H9 (cell line): ENCODE measurements at regions not wholly inside any gene's neighbourhood (a gene's known extent, or its start where the extent isn't known, plus 50 kb on each side); places are given as distances from the start of the nearest gene placed in this dataset.

Experiments used
- DNase-seq: peaks from one replicate; pipeline ENCODE4 v3.0.0-alpha.2; 2017
- H2AFZ ChIP-seq: one replicate; pipeline ENCODE4 v1.6.1; 2013; ENCODE audit warnings: mild to moderate bottlenecking, low read length, control low read depth, moderate library complexity
- H2AK5ac ChIP-seq: 2 replicates; pipeline ENCODE4 v1.6.1; 2013; ENCODE audit warnings: low read length, control low read depth, mixed read lengths; ENCODE audit not compliant: insufficient read length
- H2BK120ac ChIP-seq: one replicate; pipeline ENCODE4 v1.6.1; 2013; ENCODE audit warnings: low read depth, mild to moderate bottlenecking, low read length, control low read depth, inconsistent platforms; ENCODE audit not compliant: poor library complexity, severe bottlenecking
- H2BK12ac ChIP-seq: 2 replicates; pipeline ENCODE4 v1.6.1; 2013; ENCODE audit warnings: low read length, control low read depth, mixed read lengths, low read depth; ENCODE audit not compliant: insufficient read length
- H2BK15ac ChIP-seq: 2 replicates; pipeline ENCODE4 v1.6.1; 2013; ENCODE audit warnings: low read depth, low read length, control low read depth
- H2BK20ac ChIP-seq: one replicate; pipeline ENCODE4 v1.6.1; 2013; ENCODE audit warnings: low read depth, mild to moderate bottlenecking, low read length, control low read depth, inconsistent platforms; ENCODE audit not compliant: poor library complexity, severe bottlenecking
- H2BK5ac ChIP-seq: 2 replicates; pipeline ENCODE4 v1.6.1; 2013; ENCODE audit warnings: low read length, control low read depth, mixed read lengths; ENCODE audit not compliant: insufficient read length
- H3K14ac ChIP-seq: 2 replicates; pipeline ENCODE4 v1.6.1; 2013; ENCODE audit warnings: low read length, control low read depth; ENCODE audit not compliant: insufficient read depth
- H3K18ac ChIP-seq: 2 replicates; pipeline ENCODE4 v1.6.1; 2013; ENCODE audit warnings: low read depth, mild to moderate bottlenecking, mixed read lengths, low read length, control low read depth; ENCODE audit not compliant: insufficient read length
- H3K23ac ChIP-seq: 2 replicates; pipeline ENCODE4 v1.6.1; 2013; ENCODE audit warnings: low read length, control low read depth, mixed read lengths, low read depth; ENCODE audit not compliant: insufficient read length
- H3K23me2 ChIP-seq: 2 replicates; pipeline ENCODE4 v1.6.1; 2013; ENCODE audit warnings: low read depth, mild to moderate bottlenecking, mixed read lengths, low read length, control low read depth; ENCODE audit not compliant: insufficient read length, poor library complexity, severe bottlenecking
- H3K27ac ChIP-seq: 2 replicates; pipeline ENCODE4 v1.5.1; 2013; ENCODE audit warnings: low read length, control low read depth, mixed read lengths, low read depth; ENCODE audit not compliant: insufficient read length
- H3K27me3 ChIP-seq: 2 replicates; pipeline ENCODE4 v1.6.1; 2013; ENCODE audit warnings: low read length, control low read depth, inconsistent platforms; ENCODE audit not compliant: insufficient read depth
- H3K4ac ChIP-seq: 2 replicates; pipeline ENCODE4 v1.6.1; 2013; ENCODE audit warnings: low read depth, mild to moderate bottlenecking, control low read depth, inconsistent platforms, low read length, moderate library complexity
- H3K4me1 ChIP-seq: 2 replicates; pipeline ENCODE4 v1.6.1; 2013; ENCODE audit warnings: low read length, control low read depth, inconsistent platforms; ENCODE audit not compliant: insufficient read depth
- H3K4me2 ChIP-seq: 2 replicates; pipeline ENCODE4 v1.6.1; 2013; ENCODE audit warnings: low read length, control low read depth, mixed read lengths; ENCODE audit not compliant: insufficient read length, insufficient read depth
- H3K56ac ChIP-seq: 2 replicates; pipeline ENCODE4 v1.6.1; 2013; ENCODE audit warnings: low read depth, mild to moderate bottlenecking, mixed read lengths, low read length, control low read depth; ENCODE audit not compliant: insufficient read length
- H3K79me1 ChIP-seq: 2 replicates; pipeline ENCODE4 v1.6.1; 2013; ENCODE audit warnings: low read depth, mild to moderate bottlenecking, moderate library complexity, low read length, control low read depth, inconsistent platforms; ENCODE audit not compliant: insufficient read depth, poor library complexity, severe bottlenecking
- H3K79me2 ChIP-seq: 2 replicates; pipeline ENCODE4 v1.6.1; 2013; ENCODE audit warnings: low read length, control low read depth, inconsistent platforms; ENCODE audit not compliant: insufficient read depth
- H3K9ac ChIP-seq: 2 replicates; pipeline ENCODE4 v1.6.1; 2013; ENCODE audit warnings: low read length, control low read depth, mixed read lengths; ENCODE audit not compliant: insufficient read length; ENCODE audit errors: extremely low read depth
- H3K9me3 ChIP-seq: one replicate; pipeline ENCODE4 v1.6.1; 2013; ENCODE audit warnings: low read depth, low read length, inconsistent platforms; ENCODE audit not compliant: control insufficient read depth
- H3T11ph ChIP-seq: one replicate; pipeline ENCODE4 v1.6.1; 2013; ENCODE audit warnings: mild to moderate bottlenecking, low read length, control low read depth, inconsistent platforms
- H4K20me1 ChIP-seq: one replicate; pipeline ENCODE4 v1.6.1; 2013; ENCODE audit not compliant: control insufficient read depth, insufficient read length, insufficient read depth
- H4K5ac ChIP-seq: 2 replicates; pipeline ENCODE4 v1.6.1; 2013; ENCODE audit warnings: low read depth, mild to moderate bottlenecking, mixed read lengths, low read length, control low read depth; ENCODE audit not compliant: insufficient read length
- H4K8ac ChIP-seq: replicated peaks from 2 replicates; pipeline ENCODE4 v1.6.1; 2013; ENCODE audit warnings: low read length, control low read depth, mixed read lengths, low read depth; ENCODE audit not compliant: insufficient read length
- H4K91ac ChIP-seq: 2 replicates; pipeline ENCODE4 v1.6.1; 2013; ENCODE audit warnings: low read depth, mild to moderate bottlenecking, moderate library complexity, mixed read lengths, low read length, control low read depth; ENCODE audit not compliant: insufficient read length
- H3K27ac Mint-ChIP-seq, 3 experiments: 2 replicates in 2 of 3; 3 replicates in 1 of 3; pipeline ENCODE4 v1.8.0; 2020 to 2021; ENCODE audit warnings: mixed read lengths in 3 of 3, mild to moderate bottlenecking in 1 of 3, moderate library complexity in 1 of 3
- H3K27me3 Mint-ChIP-seq: 2 replicates; pipeline ENCODE4 v1.8.0; 2021; ENCODE audit warnings: low read depth, mild to moderate bottlenecking, moderate library complexity, mixed read lengths
- H3K36me3 Mint-ChIP-seq, 3 experiments: 2 replicates in 2 of 3; 3 replicates in 1 of 3; pipeline ENCODE4 v1.8.0; 2020 to 2021; ENCODE audit warnings: low read depth in 3 of 3, mixed read lengths in 3 of 3; ENCODE audit not compliant: insufficient read depth in 1 of 3
- H3K4me1 Mint-ChIP-seq, 2 experiments: 2 replicates each; pipeline ENCODE4 v1.8.0; 2020; ENCODE audit warnings: mixed read lengths in 2 of 2
- H3K4me3 Mint-ChIP-seq, 2 experiments: 2 replicates in 1 of 2; 3 replicates in 1 of 2; pipeline ENCODE4 v1.8.0; 2020 to 2021; ENCODE audit warnings: mild to moderate bottlenecking in 2 of 2, mixed read lengths in 2 of 2, moderate library complexity in 1 of 2
- H3K9me3 Mint-ChIP-seq, 2 experiments: 2 replicates in 1 of 2; 3 replicates in 1 of 2; pipeline ENCODE4 v1.8.0; 2020; ENCODE audit warnings: mild to moderate bottlenecking in 2 of 2, mixed read lengths in 2 of 2, moderate library complexity in 1 of 2
- CTCF ChIP-seq: fragments of 200-600 bp; sonication (generic); conservative IDR thresholded peaks from 3 replicates; pipeline ENCODE4 v1.8.0; 2021; ENCODE audit warnings: antibody characterized with exemption, mild to moderate bottlenecking
- WGBS: extraction: QIAGEN DNeasy Blood & Tissue Kit; methylation state at CpG from one replicate; pipeline ENCODE4 v1.1.7; 2013; ENCODE audit warnings: missing lambda C conversion rate, low lambda C conversion rate, mixed read lengths; ENCODE audit not compliant: insufficient read length; ENCODE audit errors: extremely low coverage; 5-methylcytosine and 5-hydroxymethylcytosine counted together

GRCh38 chr2:9693196-9693491 is 62.3 kb upstream of the YWHAQ start:
- H3K9me3 Mint-ChIP-seq = no peaks in the 10 kb centered on the region
- no peaks in the 10 kb centered on the region for H4K20me1 ChIP-seq
- H3K9ac ChIP-seq = no peak overlapping the region
- H3K9me3 ChIP-seq = no peaks in the 10 kb centered on the region
- H3K4ac ChIP-seq = no peak overlapping the region
- H2BK5ac ChIP-seq = no peak overlapping the region
- no peaks in the 10 kb centered on the region for H3K27me3 ChIP-seq
- no peak overlapping the region for H4K5ac ChIP-seq
- H3K14ac ChIP-seq = no peak overlapping the region
- H2AFZ ChIP-seq = no peak overlapping the region
- H3K4me1 ChIP-seq = peaks cover 10% of the 10 kb centered on the region; the same call in 1 of the 2 replicates
- H4K91ac ChIP-seq = no peak overlapping the region
- H3K79me2 ChIP-seq = no peaks in the 10 kb centered on the region
- H3K27ac ChIP-seq = no peak overlapping the region
- H3T11ph ChIP-seq = no peak overlapping the region
- H2BK120ac ChIP-seq = no peak overlapping the region
- H2BK12ac ChIP-seq = no peak overlapping the region
- DNase-seq = no peak
- H3K4me1 Mint-ChIP-seq = peaks cover 22 to 27% of the 10 kb centered on the region in 2 experiments
- WGBS = no CpG with 5 or more reads among the region's 8 CpGs
- H3K18ac ChIP-seq = no peak overlapping the region
- no peak overlapping the region for H4K8ac ChIP-seq
- H3K23me2 ChIP-seq = no peaks in the 10 kb centered on the region
- H3K4me2 ChIP-seq = no peak overlapping the region
- no peak overlapping the region for H3K56ac ChIP-seq
- no peak overlapping the region for H2BK15ac ChIP-seq
- H2AK5ac ChIP-seq = no peak overlapping the region
- H3K79me1 ChIP-seq = no peaks in the 10 kb centered on the region
- H3K23ac ChIP-seq = no peak overlapping the region
- peak overlapping the region in 1 of 3 experiments; percentile 48; a peak in 1 of 7 replicates for H3K27ac Mint-ChIP-seq
- H3K4me3 Mint-ChIP-seq = no peak overlapping the region
- H2BK20ac ChIP-seq = no peak overlapping the region
- TF ChIP-seq CTCF = no peak
- peaks cover 1% of the 10 kb centered on the region for H3K27me3 Mint-ChIP-seq
- no peaks in the 10 kb centered on the region for H3K36me3 Mint-ChIP-seq
